ENCODE measurements at regions not wholly inside any gene's neighbourhood (a gene's known extent, or its start where the extent isn't known, plus 50 kb on each side); places are given as distances from the start of the nearest gene placed in this dataset.

GRCh38 chr4:13940921-13941320 is 313.4 kb upstream of the BOD1L1 start:
- no peak for DNase-seq

- DNase-seq, result no peak
Measured at GRCh38 chr4:13942977-13943376, 315.5 kb upstream of the BOD1L1 start.

- no peak for DNase-seq
Measured at GRCh38 chr4:13944095-13944511, 316.6 kb upstream of the BOD1L1 start.

- no peak for DNase-seq
Measured at GRCh38 chr4:13947921-13948320, 320.4 kb upstream of the BOD1L1 start.

- DNase-seq, result no peak
Measured at GRCh38 chr4:13950491-13950890, 323.0 kb upstream of the BOD1L1 start.

- DNase-seq, result no peak
Measured at GRCh38 chr4:13953083-13953482, 325.6 kb upstream of the BOD1L1 start.

- DNase-seq, result no peak
Measured at GRCh38 chr4:13955551-13955950, 328.0 kb upstream of the BOD1L1 start.

- DNase-seq, result no peak
Measured at GRCh38 chr4:13956947-13957346, 329.4 kb upstream of the BOD1L1 start.

GRCh38 chr4:13957871-13958270 is 330.3 kb upstream of the BOD1L1 start:
- no peak for DNase-seq

GRCh38 chr4:13963601-13964000 is 336.1 kb upstream of the BOD1L1 start:
- peak; percentile 14 for DNase-seq

GRCh38 chr4:13966231-13967195 is 339.0 kb upstream of the BOD1L1 start:
- DNase-seq, result no peak

- DNase-seq, result no peak
Measured at GRCh38 chr4:13968723-13969122, 341.2 kb upstream of the BOD1L1 start.

GRCh38 chr4:13970349-13970748 is 342.8 kb upstream of the BOD1L1 start:
- DNase-seq, result no peak

- no peak for DNase-seq
Measured at GRCh38 chr4:13977746-13978145, 350.2 kb upstream of the BOD1L1 start.

- DNase-seq, result no peak
Measured at GRCh38 chr4:13980317-13981310, 353.1 kb upstream of the BOD1L1 start.

GRCh38 chr4:13981499-13981898 is 354.0 kb upstream of the BOD1L1 start:
- DNase-seq, result no peak

- no peak for DNase-seq
Measured at GRCh38 chr4:13982010-13982409, 354.5 kb upstream of the BOD1L1 start.

- no peak for DNase-seq
Measured at GRCh38 chr4:13983189-13983790, 355.8 kb upstream of the BOD1L1 start.

GRCh38 chr4:13984991-13985800 is 357.7 kb upstream of the BOD1L1 start:
- peak; percentile 22 for DNase-seq

GRCh38 chr4:13985837-13986236 is 358.3 kb upstream of the BOD1L1 start:
- peak; percentile 67 for DNase-seq

- DNase-seq, result no peak
Measured at GRCh38 chr4:13986548-13986947, 359.0 kb upstream of the BOD1L1 start.

Measured in tongue (tissue), 1 donor.